ENCODE measurements at regions not wholly inside any gene's neighbourhood (a gene's known extent, or its start where the extent isn't known, plus 50 kb on each side); places are given as distances from the start of the nearest gene placed in this dataset.

DNA sequence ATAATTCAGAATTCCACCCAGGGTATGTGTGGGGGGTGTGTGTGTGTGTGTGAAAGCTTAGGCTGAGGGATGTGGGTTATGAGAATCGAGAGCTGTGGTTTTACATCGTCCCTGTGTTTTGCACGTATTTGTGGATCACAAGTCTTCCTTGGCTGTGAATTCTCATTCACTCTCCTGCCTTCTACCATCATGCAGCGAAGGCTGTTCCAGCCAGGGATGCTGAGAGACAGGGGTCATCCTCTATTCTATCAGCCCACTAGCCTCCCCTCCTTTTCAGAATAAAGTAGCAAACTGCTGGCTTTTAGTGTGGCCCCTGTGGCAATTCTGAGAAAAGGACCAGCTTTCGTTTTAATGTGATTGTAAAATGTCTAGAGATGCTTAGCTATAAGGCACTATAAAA lies 460.6 kb upstream of the NR2F2 start:
- TF ChIP-seq, protein P1, sequence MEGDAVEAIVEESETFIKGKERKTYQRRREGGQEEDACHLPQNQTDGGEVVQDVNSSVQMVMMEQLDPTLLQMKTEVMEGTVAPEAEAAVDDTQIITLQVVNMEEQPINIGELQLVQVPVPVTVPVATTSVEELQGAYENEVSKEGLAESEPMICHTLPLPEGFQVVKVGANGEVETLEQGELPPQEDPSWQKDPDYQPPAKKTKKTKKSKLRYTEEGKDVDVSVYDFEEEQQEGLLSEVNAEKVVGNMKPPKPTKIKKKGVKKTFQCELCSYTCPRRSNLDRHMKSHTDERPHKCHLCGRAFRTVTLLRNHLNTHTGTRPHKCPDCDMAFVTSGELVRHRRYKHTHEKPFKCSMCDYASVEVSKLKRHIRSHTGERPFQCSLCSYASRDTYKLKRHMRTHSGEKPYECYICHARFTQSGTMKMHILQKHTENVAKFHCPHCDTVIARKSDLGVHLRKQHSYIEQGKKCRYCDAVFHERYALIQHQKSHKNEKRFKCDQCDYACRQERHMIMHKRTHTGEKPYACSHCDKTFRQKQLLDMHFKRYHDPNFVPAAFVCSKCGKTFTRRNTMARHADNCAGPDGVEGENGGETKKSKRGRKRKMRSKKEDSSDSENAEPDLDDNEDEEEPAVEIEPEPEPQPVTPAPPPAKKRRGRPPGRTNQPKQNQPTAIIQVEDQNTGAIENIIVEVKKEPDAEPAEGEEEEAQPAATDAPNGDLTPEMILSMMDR (IDR thresholded peaks at IDR 0.05; ENCODE audit: borderline replicate concordance) = no peak
- Histone ChIP-seq H3K36me3 (no peaks in the 10 kb centered on the region), H3K4me3 (no peak overlapping the region), H3K9me3 (replicated peaks) (no peaks in the 10 kb centered on the region), H3K27me3 (ENCODE audit: low read depth) (no peaks in the 10 kb centered on the region), H3K4me1 (peaks cover 5% of the 10 kb centered on the region), H3K27ac (replicated peaks) (no peak overlapping the region)
- DNase-seq = no peak
- intact Hi-C loops (cut with micrococcal nuclease) = loop anchor here (10.0 kb wide), 1 partner anchor 65 kb away; no protein-coding TSS in a partner anchor

DNA sequence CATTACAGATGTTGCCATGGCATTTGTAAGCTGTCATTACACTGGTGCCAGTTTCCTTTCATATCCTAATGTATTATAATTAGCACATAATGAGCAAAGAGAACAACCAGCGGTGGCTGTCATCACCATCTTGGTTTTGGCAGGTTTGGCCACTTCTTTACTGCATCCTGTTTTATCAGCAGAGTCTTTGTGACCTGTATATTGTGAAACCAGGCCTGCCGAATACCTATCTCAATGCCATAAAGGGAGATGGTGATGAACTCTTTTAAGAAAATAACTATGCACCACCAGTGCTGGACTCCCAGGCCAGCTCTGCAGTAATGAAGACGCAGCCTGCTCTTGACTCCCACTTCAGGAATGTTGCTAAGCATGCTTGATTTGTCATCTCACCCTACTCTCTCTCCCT lies 458.1 kb upstream of the NR2F2 start:
- TF ChIP-seq, protein P1 (IDR thresholded peaks at IDR 0.05; ENCODE audit: borderline replicate concordance) = no peak
- H3K9me3 ChIP-seq (replicated peaks) = no peaks in the 10 kb centered on the region
- no peaks in the 10 kb centered on the region for H3K27me3 ChIP-seq (ENCODE audit: low read depth)
- peaks cover 5% of the 10 kb centered on the region for H3K4me1 ChIP-seq
- intact Hi-C loops (cut with micrococcal nuclease) = no loop called here
- no peak overlapping the region for H3K4me3 ChIP-seq
- no peak overlapping the region for H3K27ac ChIP-seq (replicated peaks)
- H3K36me3 ChIP-seq = no peaks in the 10 kb centered on the region
- DNase-seq = no peak

DNA sequence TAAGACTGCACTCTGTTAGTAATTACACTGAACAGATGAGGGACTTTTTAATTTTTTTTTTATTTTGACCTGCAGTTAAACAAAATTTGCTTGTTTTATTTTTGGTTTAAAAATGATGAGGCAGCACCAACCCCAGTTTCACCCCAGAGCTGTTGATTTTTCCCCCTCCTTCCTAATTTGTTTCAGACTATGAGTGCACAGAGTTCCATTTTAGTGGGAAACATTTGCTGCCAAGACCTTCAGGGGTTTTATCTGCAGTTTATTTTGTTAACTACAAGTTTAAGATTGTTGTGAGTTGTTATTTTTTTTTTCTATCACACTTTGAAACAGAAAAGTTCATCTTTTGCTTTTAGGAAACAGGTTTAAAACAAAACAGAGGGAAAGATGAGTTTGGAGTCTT lies 455.9 kb upstream of the NR2F2 start:
- no peak for DNase-seq
- Histone ChIP-seq H3K27me3 (ENCODE audit: low read depth) (no peaks in the 10 kb centered on the region), H3K9me3 (replicated peaks) (no peaks in the 10 kb centered on the region), H3K4me3 (no peak overlapping the region), H3K4me1 (peaks cover 11% of the 10 kb centered on the region), H3K36me3 (no peaks in the 10 kb centered on the region), H3K27ac (replicated peaks) (no peak overlapping the region)
- TF ChIP-seq, protein P1 (IDR thresholded peaks at IDR 0.05; ENCODE audit: borderline replicate concordance) = no peak
- intact Hi-C loops (cut with micrococcal nuclease) = no loop called here

DNA sequence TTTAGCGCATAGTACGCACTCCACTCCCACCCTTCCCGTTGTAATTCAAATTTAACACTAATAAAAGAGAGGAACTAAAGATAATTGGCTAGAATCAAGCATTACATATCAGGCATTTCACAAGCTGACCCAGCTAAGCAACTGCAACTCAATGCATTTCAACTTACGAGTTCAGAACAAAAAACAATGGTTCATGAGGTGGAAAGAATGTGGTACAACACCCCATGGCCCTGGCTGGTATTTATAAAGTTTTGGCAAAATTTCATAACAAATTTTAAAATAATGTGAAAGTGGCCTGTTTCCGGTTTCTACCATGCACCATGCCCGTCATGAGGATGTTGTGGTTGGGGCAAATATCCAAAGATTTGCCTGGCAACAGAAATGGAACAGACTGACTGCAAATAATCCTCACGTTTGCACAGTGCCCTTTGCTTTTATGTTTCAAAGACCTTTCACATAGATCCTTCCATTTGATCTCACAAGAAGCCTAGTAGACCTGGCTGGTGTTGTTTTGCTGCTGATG lies 455.3 kb upstream of the NR2F2 start:
- Histone ChIP-seq H3K36me3 (no peaks in the 10 kb centered on the region), H3K9me3 (replicated peaks) (no peaks in the 10 kb centered on the region), H3K27ac (replicated peaks) (no peak overlapping the region), H3K27me3 (ENCODE audit: low read depth) (no peaks in the 10 kb centered on the region), H3K4me1 (peaks cover 16% of the 10 kb centered on the region), H3K4me3 (no peak overlapping the region)
- TF ChIP-seq, protein P1 (IDR thresholded peaks at IDR 0.05; ENCODE audit: borderline replicate concordance) = no peak
- DNase-seq = no peak
- intact Hi-C loops (cut with micrococcal nuclease) = no loop called here

DNA sequence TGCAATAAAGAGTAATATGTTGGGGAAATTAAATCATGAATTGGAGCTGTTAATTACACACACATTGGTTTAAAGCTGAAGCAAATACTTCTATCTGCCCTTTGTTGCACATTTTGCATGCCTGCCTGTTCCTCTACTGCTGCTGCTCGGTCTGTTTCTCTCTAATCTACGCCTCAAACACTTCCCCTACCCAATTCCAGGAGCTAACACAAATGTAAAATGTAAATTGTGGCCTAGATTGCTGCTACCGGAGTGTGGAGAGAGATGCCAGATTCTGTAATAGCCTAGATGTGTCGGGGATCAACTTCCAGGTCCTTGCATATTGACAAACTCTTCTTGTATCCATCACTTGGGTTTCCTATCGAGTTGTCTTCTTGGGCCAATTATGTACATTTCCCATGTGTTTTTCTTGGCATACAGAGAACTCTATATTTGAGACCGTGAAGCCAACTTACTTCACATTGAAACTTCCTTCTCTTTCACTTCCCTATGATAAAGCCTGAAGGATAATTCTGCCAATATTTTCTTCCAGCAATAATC lies 450.4 kb upstream of the NR2F2 start:
- no peaks in the 10 kb centered on the region for H3K9me3 ChIP-seq (replicated peaks)
- peaks cover 12% of the 10 kb centered on the region for H3K4me1 ChIP-seq
- TF ChIP-seq, protein P1 (IDR thresholded peaks at IDR 0.05; ENCODE audit: borderline replicate concordance) = no peak
- no peaks in the 10 kb centered on the region for H3K36me3 ChIP-seq
- H3K27me3 ChIP-seq (ENCODE audit: low read depth) = no peaks in the 10 kb centered on the region
- no peak for DNase-seq
- intact Hi-C loops (cut with micrococcal nuclease) = no loop called here
- H3K4me3 ChIP-seq = peak overlapping the region; percentile 52
- peak overlapping the region; percentile 62 for H3K27ac ChIP-seq (replicated peaks)

Measured in left ventricle myocardium inferior (tissue), 1 donor.